HEK293 (cell line): ENCODE measurements at regions not wholly inside any gene's neighbourhood (a gene's known extent, or its start where the extent isn't known, plus 50 kb on each side); places are given as distances from the start of the nearest gene placed in this dataset.

Experiments used
- CTCF ChIA-PET: fragments of 350-600 bp; formaldehyde crosslinking; extraction: SDS; loops from one replicate; lab custom pipeline; 2021; ENCODE audit warnings: antibody characterized with exemption; lab: Yijun Ruan, JAX
- POLR2A ChIA-PET: fragments of 300-600 bp; formaldehyde crosslinking; extraction: SDS; loops from one replicate; lab custom pipeline; 2020; ENCODE audit warnings: antibody characterized with exemption, inconsistent platforms; lab: Yijun Ruan, JAX
- H3K27ac ChIP-seq: fragments of 200-500 bp; sonication (Bioruptor generic); 2 replicates; pipeline ENCODE4 v1.5.1; 2014; ENCODE audit warnings: low read depth, low read length, control low read depth, inconsistent platforms; ENCODE audit errors: extremely low read depth
- H3K36me3 ChIP-seq, 2 experiments: fragments of 200-500 bp in 1 of 2; sonication (Bioruptor generic) in 1 of 2; 1 replicate in 1 of 2; 2 replicates in 1 of 2; pipeline ENCODE4 v1.5.1; 2014 to 2017; ENCODE audit warnings: inconsistent platforms in 2 of 2, low read length in 2 of 2; ENCODE audit not compliant: control insufficient read depth in 2 of 2, insufficient read depth in 1 of 2
- H3K4me1 ChIP-seq: fragments of 200-500 bp; sonication (Bioruptor generic); 2 replicates; pipeline ENCODE4 v1.5.1; 2014; ENCODE audit warnings: mild to moderate bottlenecking, low read length, inconsistent platforms; ENCODE audit not compliant: control insufficient read depth, insufficient read depth
- H3K4me3 ChIP-seq: 2 replicates; pipeline ENCODE4 v1.5.1; 2011; ENCODE audit warnings: low read depth, mild to moderate bottlenecking, control low read depth, low read length, moderate library complexity
- H3K9me3 ChIP-seq: fragments of 200-500 bp; sonication (Bioruptor generic); 2 replicates; pipeline ENCODE4 v1.5.1; 2014; ENCODE audit warnings: low read depth, low read length, inconsistent platforms; ENCODE audit not compliant: control insufficient read depth, insufficient read depth
- GLI2 ChIP-seq: fragments of 450-650 bp; formaldehyde crosslinking; IDR thresholded peaks from 2 replicates; pipeline ENCODE4; 2017; ENCODE audit warnings: missing biosample characterization, missing genetic modification characterization, low read depth, borderline replicate concordance
- GLIS2 ChIP-seq: fragments of 450-650 bp; formaldehyde crosslinking; IDR thresholded peaks from 2 replicates; pipeline ENCODE4 v1.5.1; 2016; ENCODE audit warnings: missing biosample characterization, missing genetic modification characterization
- HIC1 ChIP-seq: fragments of 450-650 bp; formaldehyde crosslinking; IDR thresholded peaks from 2 replicates; pipeline ENCODE4 v1.5.1; 2016; ENCODE audit warnings: missing biosample characterization, missing genetic modification characterization
- HOXC10 ChIP-seq: sonication (generic); formaldehyde crosslinking; IDR thresholded peaks from 2 replicates; pipeline ENCODE4 v1.8.1; 2023; ENCODE audit warnings: mild to moderate bottlenecking, missing genetic modification reagents
- INSM2 ChIP-seq: fragments of 450-650 bp; formaldehyde crosslinking; IDR thresholded peaks from 2 replicates; pipeline ENCODE4 v1.5.1; 2016; ENCODE audit warnings: missing biosample characterization, missing genetic modification characterization
- SP7 ChIP-seq: fragments of 450-650 bp; formaldehyde crosslinking; IDR thresholded peaks from 2 replicates; pipeline ENCODE4 v1.5.1; 2016; ENCODE audit warnings: missing biosample characterization, missing genetic modification characterization
- ZBTB21 ChIP-seq: fragments of 450-650 bp; formaldehyde crosslinking; IDR thresholded peaks from 2 replicates; pipeline ENCODE4 v1.5.1; 2017; ENCODE audit warnings: missing biosample characterization, missing genetic modification characterization
- ZFHX2 ChIP-seq: fragments of 450-650 bp; formaldehyde crosslinking; conservative IDR thresholded peaks from 2 replicates; pipeline ENCODE4 v1.5.1; 2016; ENCODE audit warnings: missing biosample characterization, missing genetic modification characterization
- ZNF133 ChIP-seq: fragments of 450-650 bp; formaldehyde crosslinking; IDR thresholded peaks from 2 replicates; pipeline ENCODE4 v1.5.1; 2016; ENCODE audit warnings: missing biosample characterization, missing genetic modification characterization
- ZNF266 ChIP-seq: fragments of 450-650 bp; formaldehyde crosslinking; IDR thresholded peaks from 2 replicates; pipeline ENCODE4 v1.5.1; 2016; ENCODE audit warnings: missing biosample characterization, missing genetic modification characterization, low read depth
- ZNF391 ChIP-seq: fragments of 450-650 bp; formaldehyde crosslinking; IDR thresholded peaks from 2 replicates; pipeline ENCODE4 v1.5.1; 2016; ENCODE audit warnings: low read depth, missing biosample characterization, missing genetic modification characterization, borderline replicate concordance
- ZNF398 ChIP-seq: fragments of 450-650 bp; formaldehyde crosslinking; IDR thresholded peaks from 2 replicates; pipeline ENCODE4 v1.5.1; 2017; ENCODE audit warnings: missing biosample characterization, missing genetic modification characterization
- ZNF426 ChIP-seq: fragments of 450-650 bp; formaldehyde crosslinking; IDR thresholded peaks from 2 replicates; pipeline ENCODE4 v1.5.1; 2017; ENCODE audit warnings: missing biosample characterization, missing genetic modification characterization, mild to moderate bottlenecking, inconsistent platforms, moderate library complexity
- ZNF473 ChIP-seq: fragments of 450-650 bp; formaldehyde crosslinking; IDR thresholded peaks from 2 replicates; pipeline ENCODE4 v1.5.1; 2017; ENCODE audit warnings: missing biosample characterization, missing genetic modification characterization
- ZNF513 ChIP-seq: fragments of 450-650 bp; IDR thresholded peaks from 2 replicates; pipeline ENCODE4 v1.5.1; 2018; ENCODE audit warnings: missing biosample characterization, missing genetic modification characterization
- ZNF521 ChIP-seq: fragments of 450-650 bp; formaldehyde crosslinking; IDR thresholded peaks from 2 replicates; pipeline ENCODE4 v1.5.1; 2017; ENCODE audit warnings: missing biosample characterization, mild to moderate bottlenecking, missing genetic modification characterization
- ZNF544 ChIP-seq: fragments of 450-650 bp; formaldehyde crosslinking; IDR thresholded peaks from 2 replicates; pipeline ENCODE4 v1.5.0; 2017; ENCODE audit warnings: missing biosample characterization, missing genetic modification characterization
- ZNF600 ChIP-seq: fragments of 450-650 bp; formaldehyde crosslinking; IDR thresholded peaks from 2 replicates; pipeline ENCODE4 v1.5.1; 2016; ENCODE audit warnings: missing biosample characterization, missing genetic modification characterization
- ZNF629 ChIP-seq: fragments of 450-650 bp; formaldehyde crosslinking; IDR thresholded peaks from 2 replicates; pipeline ENCODE4 v1.5.1; 2017; ENCODE audit warnings: missing biosample characterization, missing genetic modification characterization
- ZNF660 ChIP-seq: fragments of 450-650 bp; IDR thresholded peaks from 2 replicates; pipeline ENCODE4 v1.5.1; 2018; ENCODE audit warnings: missing biosample characterization, mild to moderate bottlenecking, missing genetic modification characterization

- TF ChIP-seq HIC1 (tag by site-specific recombination) (peak; percentile 49; the same call in 1 of the 2 replicates), ZNF629 (tag by site-specific recombination) (peak; percentile 65), ZNF600 (tag by site-specific recombination) (peak; percentile 71), GLIS2 (tag by site-specific recombination) (0 out of 2 replicates have a peak, but pooled peaks have one; percentile 32), ZNF521 (tag by site-specific recombination) (no peak), ZNF398 (tag by site-specific recombination) (0 out of 2 replicates have a peak, but pooled peaks have one; percentile 26), ZNF660 (tag by site-specific recombination) (peak; percentile 73; the same call in 1 of the 2 replicates), ZNF133 (no peak), ZFHX2 (tag by site-specific recombination) (0 out of 2 replicates have a peak, but pooled peaks have one; percentile 32), ZNF266 (tag by site-specific recombination) (no peak), ZBTB21 (tag by site-specific recombination) (0 out of 2 replicates have a peak, but pooled peaks have one; percentile 36), ZNF426 (no peak), SP7 (tag by site-specific recombination) (peak; percentile 78), INSM2 (tag by site-specific recombination) (peak; percentile 73; the same call in 1 of the 2 replicates), GLI2 (tag by site-specific recombination) (peak; percentile 37; the same call in 1 of the 2 replicates), ZNF473 (tag by site-specific recombination) (no peak), ZNF513 (tag by site-specific recombination) (no peak), HOXC10 (CRISPR knock-in tag) (no peak)
- TF ChIP-seq, all 188 proteins: peak for 18
These were observed 134.9 kb upstream of the SPACA7 start (continued) for GRCh38 chr13:112241288-112241687.

- Histone ChIP-seq H3K4me3 (no peak overlapping the region), H3K36me3 (no peaks in the 10 kb centered on the region), H3K9me3 (no peaks in the 10 kb centered on the region), H3K27ac (no peak overlapping the region), H3K4me1 (no peaks in the 10 kb centered on the region)
- TF ChIP-seq ZNF391 (tag by site-specific recombination): no peak
- no peak for TF ChIP-seq ZNF544 (tag by site-specific recombination)
- ChIA-PET CTCF (no interaction called here), POLR2A (no interaction called here)
These were observed 133.4 kb upstream of the SPACA7 start for GRCh38 chr13:112242777-112243176.
